Esophagus squamous epithelium (tissue), 5 donors: ENCODE measurements at regions not wholly inside any gene's neighbourhood (a gene's known extent, or its start where the extent isn't known, plus 50 kb on each side); places are given as distances from the start of the nearest gene placed in this dataset.

Source experiments
- DNase-seq: peaks from one replicate; lab custom pipeline; 2025; lab: John Stamatoyannopoulos, UW
- H3K27ac ChIP-seq, 4 donors: fragments of 200-600 bp; sonication (generic); one replicate each; pipeline ENCODE4 v1.5.1; 2016 to 2019; ENCODE audit warnings: mild to moderate bottlenecking in 1 of 4
- H3K27me3 ChIP-seq, 4 donors: fragments of 200-600 bp; sonication (generic); 1 replicate in 3 of 4; 2 replicates in 1 of 4; pipeline versions ENCODE4 v1.5.1 to v1.6.0; 2017 to 2021; ENCODE audit warnings: antibody characterized with exemption in 1 of 4
- H3K36me3 ChIP-seq, 3 donors: fragments of 200-600 bp; sonication (generic); one replicate each; pipeline ENCODE4 v1.5.1; 2016 to 2019
- H3K4me1 ChIP-seq, 3 donors: fragments of 200-600 bp; sonication (generic); one replicate each; pipeline ENCODE4 v1.5.1; 2017 to 2019
- H3K4me3 ChIP-seq, 4 donors: fragments of 200-600 bp; sonication (generic); 1 replicate in 3 of 4; 2 replicates in 1 of 4; pipeline ENCODE4 v1.5.1; 2016 to 2019; ENCODE audit warnings: mild to moderate bottlenecking in 2 of 4, moderate library complexity in 1 of 4
- H3K9me3 ChIP-seq, 3 donors: fragments of 200-600 bp; sonication (generic); one replicate each; pipeline ENCODE4 v1.5.1; 2016 to 2019
- POLR2A ChIP-seq, 4 donors: fragments of 450-650 bp; IDR thresholded peaks; one replicate each; pipeline ENCODE4 v1.6.1; 2017; ENCODE audit warnings: antibody characterized with exemption in 4 of 4, mild to moderate bottlenecking in 4 of 4, moderate library complexity in 3 of 4
- WGBS, 2 donors: methylation state at CpG; one replicate each; pipeline ENCODE4 v1.1.5; 2018; 5-methylcytosine and 5-hydroxymethylcytosine counted together
- intact Hi-C: fragments of 100-400 bp; cut with DNase I; formaldehyde crosslinking; loops from one replicate; pipeline ENCODE4 v1.15.0; 2022
- TF ChIP-seq, protein P1 (sequence below), 6 experiments: fragments of 450-650 bp in 4 of 6; fragments of 200-600 bp in 2 of 6; sonication (generic) in 2 of 6; IDR thresholded peaks; one replicate each; pipeline ENCODE4 v1.5.1; 2016 to 2019; ENCODE audit warnings: antibody characterized with exemption in 6 of 6, mild to moderate bottlenecking in 4 of 6, moderate library complexity in 4 of 6
- donor health status: DM: yes; HTN: yes; CAD: no.

DNA sequence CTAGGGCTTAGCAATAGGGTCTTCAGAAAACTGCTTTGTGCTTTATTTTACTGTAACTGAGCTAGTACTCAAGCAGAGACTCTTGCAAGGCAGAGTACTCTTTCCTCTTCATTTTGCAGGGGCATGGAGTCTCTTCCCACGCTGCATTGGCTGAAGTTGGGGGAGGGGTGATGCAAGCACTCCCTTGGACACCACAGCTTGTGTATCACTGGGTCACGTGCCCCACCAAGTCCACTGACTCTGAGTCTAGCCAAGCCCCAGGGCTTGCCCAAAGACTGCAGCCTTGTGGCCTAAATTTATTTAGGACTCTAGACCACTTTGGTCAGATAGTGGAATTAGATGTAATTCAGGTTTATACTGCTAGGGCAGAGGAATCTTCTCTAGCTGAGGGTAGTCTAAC lies 1075.0 kb upstream of the ADGRB3 start:
- Histone ChIP-seq H3K27me3 (no peaks in the 10 kb centered on the region), H3K4me1 (no peaks in the 10 kb centered on the region), H3K27ac (no peak overlapping the region), H3K9me3 (peaks cover 0 to 15% (median 0%) of the 10 kb centered on the region in 3 donors), H3K36me3 (no peaks in the 10 kb centered on the region), H3K4me3 (no peak overlapping the region)
- intact Hi-C loops: no loop called here
- DNase-seq: no peak
- 60 to 75% methylated on average over 1 to 2 of the region's 2 CpGs for WGBS, 2 donors
- TF ChIP-seq, protein P1, sequence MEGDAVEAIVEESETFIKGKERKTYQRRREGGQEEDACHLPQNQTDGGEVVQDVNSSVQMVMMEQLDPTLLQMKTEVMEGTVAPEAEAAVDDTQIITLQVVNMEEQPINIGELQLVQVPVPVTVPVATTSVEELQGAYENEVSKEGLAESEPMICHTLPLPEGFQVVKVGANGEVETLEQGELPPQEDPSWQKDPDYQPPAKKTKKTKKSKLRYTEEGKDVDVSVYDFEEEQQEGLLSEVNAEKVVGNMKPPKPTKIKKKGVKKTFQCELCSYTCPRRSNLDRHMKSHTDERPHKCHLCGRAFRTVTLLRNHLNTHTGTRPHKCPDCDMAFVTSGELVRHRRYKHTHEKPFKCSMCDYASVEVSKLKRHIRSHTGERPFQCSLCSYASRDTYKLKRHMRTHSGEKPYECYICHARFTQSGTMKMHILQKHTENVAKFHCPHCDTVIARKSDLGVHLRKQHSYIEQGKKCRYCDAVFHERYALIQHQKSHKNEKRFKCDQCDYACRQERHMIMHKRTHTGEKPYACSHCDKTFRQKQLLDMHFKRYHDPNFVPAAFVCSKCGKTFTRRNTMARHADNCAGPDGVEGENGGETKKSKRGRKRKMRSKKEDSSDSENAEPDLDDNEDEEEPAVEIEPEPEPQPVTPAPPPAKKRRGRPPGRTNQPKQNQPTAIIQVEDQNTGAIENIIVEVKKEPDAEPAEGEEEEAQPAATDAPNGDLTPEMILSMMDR (IDR thresholded peaks at IDR 0.05): no peak
- TF ChIP-seq POLR2A (IDR thresholded peaks at IDR 0.05): no peak

DNA sequence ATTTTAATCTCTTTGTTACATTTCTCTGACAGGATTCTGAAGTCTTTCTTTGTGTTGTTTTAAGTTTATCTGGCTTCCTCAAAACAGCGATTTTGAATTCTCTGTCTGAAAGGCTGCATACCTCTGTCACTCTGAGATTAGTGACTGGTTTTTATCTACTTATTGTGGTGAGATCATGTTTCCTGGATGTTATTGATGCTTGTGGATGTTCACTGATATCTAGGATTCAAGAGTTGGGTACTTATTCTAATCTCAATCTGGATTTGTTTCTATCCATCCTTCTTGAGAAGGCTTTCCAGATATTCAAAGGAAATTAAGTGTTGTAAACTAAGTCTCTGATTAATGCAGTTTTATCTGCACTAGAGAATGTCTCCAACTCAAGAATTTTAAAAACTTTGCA lies 1076.1 kb upstream of the ADGRB3 start:
- Histone ChIP-seq H3K9me3 (peaks cover 0 to 15% (median 0%) of the 10 kb centered on the region in 3 donors), H3K4me1 (no peaks in the 10 kb centered on the region), H3K27me3 (no peaks in the 10 kb centered on the region), H3K27ac (no peak overlapping the region), H3K4me3 (no peak overlapping the region), H3K36me3 (no peaks in the 10 kb centered on the region)
- DNase-seq: no peak
- WGBS, 2 donors: 42 to 50% methylated on average over 1 of the region's 1 CpG
- intact Hi-C loops: no loop called here
- TF ChIP-seq, protein P1 (IDR thresholded peaks at IDR 0.05): no peak
- TF ChIP-seq POLR2A (IDR thresholded peaks at IDR 0.05): no peak

DNA sequence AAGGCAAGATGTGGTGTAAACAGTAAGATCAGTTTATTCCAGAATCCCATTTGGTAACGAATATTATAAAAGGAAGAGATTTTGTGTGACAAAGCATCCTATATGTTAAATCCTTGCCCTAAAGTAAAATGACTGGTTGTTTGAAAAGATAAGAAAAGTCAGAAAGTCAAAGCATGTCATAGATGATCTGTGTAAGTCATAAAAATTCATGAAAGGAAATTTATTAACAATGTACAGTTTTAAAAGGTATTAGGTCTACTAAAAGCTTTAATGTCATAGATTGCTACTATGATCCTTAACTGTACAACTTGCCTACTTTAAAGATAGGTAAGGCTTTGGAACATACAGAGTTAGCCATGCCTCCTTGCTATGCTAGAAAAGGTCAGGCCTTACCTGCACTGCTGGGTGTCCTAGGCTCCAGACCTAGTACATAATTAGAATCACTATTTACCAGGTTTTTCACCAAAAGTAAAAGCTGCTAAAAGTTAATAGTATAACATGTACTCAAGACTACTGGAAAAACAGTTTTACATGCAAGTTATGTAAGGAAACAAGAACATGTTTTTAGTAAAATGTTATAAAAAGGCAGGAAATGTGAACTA lies 1090.1 kb upstream of the ADGRB3 start:
- no peak overlapping the region for H3K27ac ChIP-seq
- intact Hi-C loops: no loop called here
- no peaks in the 10 kb centered on the region for H3K36me3 ChIP-seq
- no peak for DNase-seq
- H3K27me3 ChIP-seq: no peaks in the 10 kb centered on the region
- no peaks in the 10 kb centered on the region for H3K4me1 ChIP-seq
- H3K4me3 ChIP-seq: no peak overlapping the region
- no peak for TF ChIP-seq POLR2A (IDR thresholded peaks at IDR 0.05)
- TF ChIP-seq, protein P1 (IDR thresholded peaks at IDR 0.05): no peak
- peaks cover 0 to 18% (median 0%) of the 10 kb centered on the region in 3 donors for H3K9me3 ChIP-seq
- WGBS, 2 donors: 41 to 69% methylated on average over 1 of the region's 1 CpG

DNA sequence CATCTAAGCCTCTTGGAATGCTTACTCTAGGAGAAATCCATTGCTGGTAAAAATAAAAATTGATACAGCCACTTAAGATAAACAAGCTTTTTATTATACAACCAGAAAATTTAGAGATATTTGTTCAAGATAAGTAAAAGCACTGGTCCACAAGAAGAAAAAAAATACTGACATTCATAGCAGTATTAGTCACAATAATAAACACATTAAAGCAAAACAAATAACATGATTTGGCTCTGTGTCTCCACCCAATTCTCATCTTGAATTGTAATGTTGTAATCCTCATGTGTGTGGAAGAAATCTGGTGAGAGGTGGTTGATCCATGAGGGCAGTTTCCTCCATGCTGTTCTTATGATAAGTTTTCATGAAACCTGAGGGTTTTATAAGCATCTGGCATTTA lies 1093.5 kb upstream of the ADGRB3 start:
- intact Hi-C loops: no loop called here
- TF ChIP-seq, protein P1 (IDR thresholded peaks at IDR 0.05): no peak
- TF ChIP-seq POLR2A (IDR thresholded peaks at IDR 0.05): no peak
- Histone ChIP-seq H3K36me3 (no peaks in the 10 kb centered on the region), H3K27me3 (no peaks in the 10 kb centered on the region), H3K9me3 (peaks cover 0 to 25% (median 0%) of the 10 kb centered on the region in 3 donors), H3K4me1 (no peaks in the 10 kb centered on the region), H3K4me3 (no peak overlapping the region), H3K27ac (no peak overlapping the region)
- DNase-seq: no peak

DNA sequence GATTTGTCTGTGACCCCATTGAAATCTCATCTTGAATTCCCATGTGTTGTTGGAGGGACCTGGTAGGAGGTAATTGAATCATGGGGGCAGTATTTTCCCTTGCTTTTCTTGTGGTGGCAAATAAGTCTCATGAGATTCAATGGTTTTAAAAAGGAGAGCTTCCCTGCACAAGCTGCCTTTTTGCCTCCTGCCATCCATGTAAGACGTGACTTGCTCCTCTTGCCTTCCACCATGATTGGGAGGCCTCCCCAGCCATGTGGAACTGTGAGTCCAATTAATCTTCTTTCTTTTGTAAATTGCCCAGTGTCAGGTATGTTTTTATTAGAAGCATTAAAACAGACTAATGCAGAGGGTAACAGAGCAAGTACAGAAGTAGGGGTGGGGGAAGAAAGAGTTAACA lies 1097.0 kb upstream of the ADGRB3 start:
- TF ChIP-seq, protein P1 (IDR thresholded peaks at IDR 0.05): no peak
- no peak for TF ChIP-seq POLR2A (IDR thresholded peaks at IDR 0.05)
- peaks cover 0 to 15% (median 0%) of the 10 kb centered on the region in 3 donors for H3K9me3 ChIP-seq
- intact Hi-C loops: no loop called here
- no peak overlapping the region for H3K4me3 ChIP-seq
- 44 to 60% methylated on average over 1 of the region's 1 CpG for WGBS, 2 donors
- H3K4me1 ChIP-seq: no peaks in the 10 kb centered on the region
- no peaks in the 10 kb centered on the region for H3K27me3 ChIP-seq
- no peak for DNase-seq
- no peak overlapping the region for H3K27ac ChIP-seq
- no peaks in the 10 kb centered on the region for H3K36me3 ChIP-seq
